Right forelimb (tissue), 1 donor: ENCODE measurements at regions not wholly inside any gene's neighbourhood (a gene's known extent, or its start where the extent isn't known, plus 50 kb on each side); places are given as distances from the start of the nearest gene placed in this dataset.

Experiments
- DNase-seq: peaks from one replicate; pipeline ENCODE4 v3.0.0-alpha.2; 2018

DNA sequence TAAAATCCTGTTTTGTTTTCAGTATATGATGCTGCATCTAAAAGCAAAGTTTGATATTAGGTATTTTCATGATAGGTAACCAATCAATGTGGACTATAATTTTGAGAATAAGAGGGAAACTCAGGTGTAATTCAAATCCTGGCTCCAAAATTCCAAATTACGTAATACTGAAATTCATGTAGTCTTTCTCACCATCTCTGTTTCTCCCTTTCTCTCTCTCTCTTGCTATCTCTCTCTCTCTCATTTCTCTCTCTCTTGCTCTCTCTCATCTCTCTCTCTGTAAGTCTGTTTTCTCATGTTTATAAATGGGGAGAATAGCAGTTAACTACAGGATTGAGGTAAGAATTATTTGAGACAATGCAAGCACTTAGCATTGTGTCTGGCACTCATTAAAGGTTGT, 401.1 kb upstream of the TLE4 start:
- DNase-seq: no peak

DNA sequence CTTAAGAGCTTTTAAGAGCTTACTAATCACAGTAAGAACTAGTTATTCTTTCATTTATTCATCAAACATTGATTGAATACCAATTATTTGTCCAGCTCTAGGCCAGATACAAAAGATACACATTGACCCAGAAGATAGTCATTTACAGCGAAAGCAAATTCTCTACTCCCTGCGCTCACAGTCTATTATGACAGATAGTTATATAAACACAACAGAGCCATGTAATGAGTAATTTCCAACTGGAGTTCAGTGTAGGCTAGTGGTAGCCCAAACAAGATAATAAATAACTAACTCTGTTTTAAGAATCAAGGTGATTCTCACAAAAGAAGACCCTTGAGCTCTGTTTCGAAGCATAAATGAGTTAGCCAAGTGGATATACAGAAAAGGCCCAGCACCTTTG, 397.8 kb upstream of the TLE4 start:
- no peak for DNase-seq

DNA sequence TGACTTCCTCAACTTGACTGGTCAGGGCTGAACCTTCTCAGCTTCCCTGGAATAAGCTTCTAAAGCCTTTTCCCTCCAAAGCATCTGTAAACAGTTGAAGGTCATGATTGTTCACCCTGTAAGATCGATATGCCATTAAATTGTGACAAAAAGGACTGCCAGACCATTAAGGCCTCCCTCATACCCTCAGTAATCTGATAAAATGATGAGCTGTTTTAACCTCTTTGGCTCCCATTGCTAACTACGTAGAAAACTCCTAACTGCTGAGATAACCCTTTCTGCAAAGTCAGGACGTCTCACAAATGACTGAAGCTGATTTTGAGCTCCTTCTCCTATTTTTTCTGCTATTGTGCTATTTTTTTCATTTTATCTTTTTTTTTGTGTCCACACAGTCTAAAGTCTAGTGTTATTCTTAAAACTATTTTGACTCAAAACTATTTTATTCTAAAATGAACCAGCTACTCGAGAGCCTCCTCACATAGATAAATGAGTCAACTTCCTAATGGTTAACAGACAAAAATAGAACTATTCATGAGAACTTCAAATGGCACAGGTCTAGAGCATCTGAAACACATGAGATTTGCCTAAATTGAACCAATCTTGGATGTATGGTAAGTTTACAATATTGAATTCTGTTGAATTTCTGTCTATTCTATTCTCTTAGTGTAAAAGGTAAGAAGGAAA, 395.6 kb upstream of the TLE4 start:
- no peak for DNase-seq

DNA sequence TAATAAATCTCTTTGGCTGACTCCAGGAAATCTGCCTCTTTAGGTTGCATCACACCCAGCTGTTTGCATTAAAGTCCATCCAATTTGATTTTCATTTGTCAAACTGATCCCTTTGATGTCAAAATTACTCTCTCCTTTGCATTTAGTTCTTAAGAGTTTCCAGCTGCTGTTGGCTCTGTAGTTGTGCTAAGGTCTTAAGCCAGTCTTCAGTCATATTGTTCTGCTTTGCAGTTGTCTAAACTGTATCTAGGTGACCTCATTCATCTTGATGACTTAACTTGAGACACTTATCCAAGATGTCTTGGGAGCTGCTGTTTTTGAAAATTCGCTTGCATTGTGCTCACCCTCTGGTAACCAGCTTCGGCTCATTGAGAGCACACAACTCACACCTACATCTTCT, 386.9 kb upstream of the TLE4 start:
- DNase-seq: no peak

DNA sequence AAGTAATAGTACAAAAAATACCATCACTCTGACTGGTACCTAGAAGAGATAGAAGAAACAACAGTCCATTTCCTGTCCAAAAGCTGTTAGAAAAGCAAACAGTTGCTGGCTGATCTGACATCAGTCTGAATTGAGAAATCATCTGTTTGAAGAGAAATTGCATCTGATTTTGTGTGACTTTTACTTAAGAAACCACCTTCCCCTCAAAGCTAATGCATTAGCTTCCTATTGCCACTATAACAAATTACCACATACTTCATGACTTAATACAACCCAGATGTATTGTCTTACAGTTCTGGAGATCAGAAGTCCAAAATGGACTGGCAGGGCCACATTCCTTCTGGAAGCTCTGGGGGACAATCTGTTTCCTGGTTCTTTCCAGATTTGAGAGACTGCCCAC, 385.9 kb upstream of the TLE4 start:
- DNase-seq: no peak

DNA sequence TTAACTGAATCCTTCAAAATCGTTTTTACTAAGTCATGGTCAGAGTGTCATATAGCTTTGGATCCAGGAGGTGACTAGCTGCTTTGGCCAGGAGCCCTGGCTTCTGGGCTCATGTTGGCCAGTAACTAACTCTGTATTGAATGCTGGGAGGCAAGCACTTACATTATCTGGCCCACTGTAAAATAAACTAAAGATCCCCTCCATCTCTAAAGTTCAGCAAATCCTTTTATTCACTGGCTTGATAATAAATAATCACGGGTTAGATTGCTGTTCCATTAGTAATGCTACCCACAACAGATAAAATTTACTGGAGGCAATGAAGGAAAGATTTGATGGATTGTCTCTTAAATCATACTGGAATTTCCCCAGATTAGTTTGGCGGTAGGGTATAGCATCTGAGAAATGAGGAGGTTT, 382.2 kb upstream of the TLE4 start:
- DNase-seq: no peak

DNA sequence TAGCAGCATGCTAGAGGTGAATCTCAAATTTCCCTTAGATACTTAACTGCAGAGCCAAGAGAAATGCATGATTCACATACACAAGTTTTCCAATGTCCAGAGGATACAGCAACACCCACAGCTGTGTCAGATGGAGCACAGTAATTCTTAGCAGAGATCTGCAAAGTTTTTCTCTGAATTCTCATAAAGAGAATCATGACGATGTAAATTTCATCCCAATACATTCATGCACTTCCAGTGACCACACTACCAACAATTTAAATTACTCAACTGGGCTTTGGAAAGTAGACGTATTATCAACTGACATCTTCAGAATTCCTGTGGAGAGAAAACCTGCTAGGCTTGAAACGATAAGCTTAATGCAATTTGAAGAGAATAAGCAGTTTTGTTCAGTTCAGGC, 378.8 kb upstream of the TLE4 start:
- no peak for DNase-seq

DNA sequence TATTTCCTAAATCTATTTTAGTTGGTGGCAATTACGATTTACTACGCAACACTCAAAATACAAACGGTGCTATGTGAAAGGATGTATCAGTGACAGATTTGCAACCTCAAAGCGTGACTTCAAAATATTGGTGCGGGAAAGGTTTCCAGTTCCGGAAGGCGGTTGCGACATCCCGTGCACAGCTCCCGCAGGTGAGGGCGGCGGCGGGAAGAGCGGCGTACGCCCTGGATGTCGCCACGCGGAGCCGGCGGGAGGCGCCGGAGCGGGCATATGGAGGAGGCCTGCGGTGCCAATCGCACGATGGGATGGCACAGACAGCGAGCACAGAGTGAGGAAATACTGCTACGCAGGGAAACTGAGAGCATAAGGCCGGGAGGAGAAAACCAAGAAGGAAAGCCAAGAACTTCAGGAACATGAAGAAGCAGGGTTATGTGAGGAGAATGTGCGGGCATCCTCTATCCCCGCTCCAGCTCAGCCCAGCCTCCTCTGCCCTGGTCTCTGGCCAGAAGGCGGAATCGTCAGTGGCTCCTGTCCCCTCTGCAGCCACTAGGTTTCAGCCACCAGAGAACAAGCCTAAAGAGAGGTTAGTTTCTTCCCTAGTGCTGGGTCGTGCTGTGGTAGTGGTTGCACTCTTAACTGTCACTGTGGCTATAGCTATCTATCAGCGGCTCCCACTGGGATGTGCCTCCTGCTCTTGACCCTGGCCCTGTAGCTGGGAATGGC, 378.1 kb upstream of the TLE4 start:
- DNase-seq: no peak

DNA sequence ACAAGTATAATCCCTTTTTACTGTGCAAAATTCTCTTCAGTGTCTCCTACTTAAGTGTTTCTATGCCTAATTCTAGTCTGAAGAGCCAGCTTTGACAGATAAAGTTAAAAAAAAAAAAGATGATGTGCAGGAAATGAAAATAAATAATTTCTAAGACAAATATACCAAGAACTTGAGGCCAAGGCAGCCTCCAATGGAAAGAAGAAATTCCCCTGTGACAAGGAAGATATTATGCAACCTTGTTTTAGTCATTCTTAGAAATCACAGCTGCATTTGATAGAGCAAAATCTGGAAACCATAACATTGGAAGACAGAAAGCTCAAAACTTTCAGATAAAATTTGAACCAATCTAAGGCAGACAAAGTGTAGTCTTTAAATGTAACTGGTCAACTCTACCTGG, 375.9 kb upstream of the TLE4 start:
- DNase-seq: no peak

DNA sequence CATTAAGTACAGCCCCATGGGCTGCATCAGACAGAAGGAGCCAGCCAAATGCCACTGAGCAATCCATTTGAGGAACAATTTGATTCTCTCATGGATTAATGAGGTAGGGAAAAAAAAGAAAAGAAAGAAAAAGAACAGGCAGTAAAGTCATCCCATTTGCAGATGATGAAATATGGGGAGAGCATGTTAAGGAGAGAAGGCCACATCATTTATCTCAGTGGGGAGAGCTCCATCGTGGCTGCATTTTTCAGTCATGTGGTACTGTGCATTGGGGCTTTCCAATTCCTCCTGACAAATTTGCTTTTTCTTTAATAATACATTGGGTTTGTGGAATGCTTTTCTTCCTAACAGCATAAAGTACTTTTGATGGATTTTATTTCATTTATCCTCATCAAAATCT, 375.2 kb upstream of the TLE4 start:
- no peak for DNase-seq

DNA sequence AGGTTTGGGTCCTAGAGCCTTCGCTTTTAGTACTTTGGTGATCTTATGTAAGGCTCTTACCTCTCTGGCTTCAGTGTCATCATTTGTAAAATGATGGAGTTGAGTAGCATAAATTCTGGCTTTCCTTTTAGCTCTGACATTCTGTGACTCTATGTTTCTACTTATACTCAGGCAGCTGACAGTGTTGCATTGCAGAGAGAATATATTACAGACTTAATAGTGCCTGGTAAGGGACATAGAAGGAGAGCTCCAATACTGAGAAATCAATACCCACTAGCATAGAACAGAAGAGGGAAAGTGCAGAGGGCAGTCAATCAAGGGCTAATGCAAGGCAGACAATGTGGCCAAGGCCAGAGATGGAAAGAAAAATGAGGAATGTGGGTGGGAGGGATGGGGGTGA, 371.4 kb upstream of the TLE4 start:
- DNase-seq: no peak

DNA sequence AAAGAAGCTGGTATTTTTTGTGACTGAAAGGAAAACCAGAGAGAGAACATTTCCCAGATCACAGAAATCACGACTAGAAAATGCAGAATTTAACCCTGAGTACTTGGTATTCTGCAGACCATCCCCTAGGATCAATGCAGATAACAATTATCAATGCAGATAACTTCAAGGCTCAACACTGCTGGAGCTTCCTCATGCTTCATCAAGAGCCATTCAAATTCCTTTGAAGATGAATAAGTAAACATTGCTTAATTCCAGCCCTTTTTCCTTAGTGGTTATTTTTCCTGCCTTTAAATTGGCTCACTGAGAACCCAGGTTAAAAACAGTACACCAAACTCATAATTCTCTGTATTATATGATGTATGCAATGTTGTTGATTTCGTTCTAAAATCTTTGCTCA, 370.1 kb upstream of the TLE4 start:
- DNase-seq: no peak

DNA sequence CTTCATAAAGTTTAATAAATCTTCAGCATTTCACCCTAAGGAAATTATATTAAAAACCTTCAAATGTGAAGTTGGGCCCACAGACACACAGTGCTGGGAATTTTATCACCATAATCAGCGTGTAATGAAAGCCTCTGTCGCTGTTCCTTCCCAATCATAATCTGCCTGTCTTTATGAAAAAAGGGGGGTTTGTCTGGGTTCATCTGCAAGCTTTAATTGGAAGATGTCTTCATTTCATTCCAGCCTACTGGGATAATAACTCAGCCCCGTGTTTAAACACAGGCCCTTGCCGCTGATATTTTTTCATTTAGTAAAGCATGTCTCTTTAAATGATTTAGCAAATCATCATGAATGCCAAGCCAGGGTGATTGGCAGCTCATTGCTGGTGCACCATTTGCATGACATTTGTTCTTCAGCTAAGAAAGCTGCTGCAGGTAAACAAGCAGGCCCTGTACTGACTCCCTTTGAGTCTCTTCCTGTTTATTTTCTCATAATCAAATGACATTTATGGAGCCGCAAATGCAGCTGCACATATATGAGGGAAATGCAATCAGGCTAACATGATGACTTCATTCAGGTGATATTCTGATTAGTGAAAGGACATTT, 362.9 kb upstream of the TLE4 start:
- no peak for DNase-seq

DNA sequence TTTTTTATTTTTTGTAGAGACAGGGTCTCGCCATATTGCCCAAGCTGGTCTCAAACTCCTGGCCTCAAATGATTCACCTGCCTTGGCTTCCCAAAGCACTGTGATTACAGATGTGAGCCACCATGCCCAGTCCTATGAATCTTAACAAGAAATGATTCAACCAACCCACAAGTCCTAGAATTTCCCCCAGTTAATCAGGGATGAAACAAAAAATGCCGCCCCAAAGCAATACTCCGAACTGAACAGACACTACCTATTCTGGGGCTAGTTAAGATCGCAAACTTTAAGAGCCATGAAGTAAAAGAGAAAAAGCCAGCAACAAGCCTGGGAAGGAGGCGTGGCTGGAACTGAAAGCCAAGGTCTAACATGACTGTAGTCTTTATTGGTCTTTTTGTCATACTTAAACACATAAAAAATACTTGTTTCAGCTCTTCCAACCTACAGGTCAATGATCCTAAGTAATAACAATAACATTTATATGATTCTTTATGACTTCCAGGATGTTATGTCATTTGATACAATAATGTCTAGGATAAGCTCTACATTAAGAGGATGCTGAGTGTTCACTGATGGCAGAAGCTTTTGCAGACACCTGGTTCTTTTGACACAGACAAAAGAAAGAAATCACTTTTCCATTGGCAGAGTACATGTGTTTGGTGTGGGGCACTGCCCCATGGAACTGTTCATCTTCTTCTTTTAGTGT, 361.1 kb upstream of the TLE4 start:
- DNase-seq: no peak

DNA sequence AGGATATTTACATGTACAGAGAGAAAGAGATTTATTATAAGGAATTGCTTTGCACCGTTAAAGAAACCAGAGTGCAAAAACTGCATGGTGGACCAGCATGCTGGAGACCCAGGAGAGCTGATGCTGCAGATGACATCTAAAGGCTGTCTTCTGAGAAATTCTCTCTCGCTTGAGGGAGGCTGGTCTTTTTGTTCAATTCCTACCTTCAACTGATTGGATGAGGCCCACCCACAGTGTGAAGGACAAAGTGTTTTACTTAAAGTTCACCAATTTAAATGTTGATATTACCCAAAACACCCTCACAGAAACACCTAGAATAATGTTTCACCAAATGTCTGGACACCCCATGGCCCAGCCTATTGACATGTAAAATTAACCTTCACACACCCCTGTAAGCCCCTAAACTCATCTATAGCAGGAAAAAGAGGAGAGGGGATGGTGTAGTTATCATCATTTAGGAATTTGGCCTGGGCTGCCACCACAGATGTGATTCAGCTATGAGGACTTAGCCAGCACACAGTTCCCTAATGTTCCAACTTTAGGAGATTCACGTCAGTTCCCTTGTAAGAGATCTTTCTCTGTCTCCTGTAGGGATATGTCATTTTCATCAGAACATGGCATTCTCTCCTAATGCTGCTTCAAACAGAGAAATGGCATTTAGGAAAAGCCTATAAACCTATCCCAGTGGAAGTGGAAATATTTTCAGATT, 358.2 kb upstream of the TLE4 start:
- DNase-seq: no peak

DNA sequence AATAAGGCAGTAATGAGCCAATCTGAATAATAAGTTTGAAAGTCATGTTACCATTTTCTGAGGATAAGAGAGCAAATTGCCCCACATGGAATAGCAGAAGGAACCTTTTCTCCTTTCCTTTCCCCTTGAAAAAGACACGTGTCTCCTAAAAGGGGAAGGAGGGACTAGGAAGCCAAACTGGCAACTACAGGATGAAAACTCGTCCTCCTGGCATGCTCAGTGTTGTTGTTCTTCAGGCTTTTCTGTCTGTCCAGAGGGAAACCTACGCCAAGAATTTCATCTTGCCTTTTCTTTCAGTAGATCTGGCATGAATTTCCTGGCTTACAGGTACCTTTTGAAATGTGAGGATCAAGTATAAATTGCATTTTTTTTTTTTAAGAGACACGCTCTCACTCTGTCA, 355.9 kb upstream of the TLE4 start:
- no peak for DNase-seq

DNA sequence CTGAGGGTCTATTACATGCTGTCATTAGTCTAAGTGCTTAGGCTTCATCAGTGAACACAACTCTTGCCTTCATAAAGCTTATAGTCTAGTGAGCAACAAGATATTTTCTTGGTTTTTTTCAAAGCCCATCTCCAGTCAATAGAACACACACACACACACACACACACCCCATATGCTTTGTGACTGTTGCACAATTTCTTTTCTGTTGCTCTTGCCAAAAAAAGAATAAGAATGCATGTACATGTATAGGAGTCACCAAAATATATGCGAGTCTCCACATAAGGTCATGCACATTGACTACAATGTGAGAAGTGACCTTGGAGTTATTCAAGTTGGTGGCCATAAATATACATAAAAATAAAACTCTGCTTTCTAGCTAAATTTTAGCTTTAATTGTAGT, 351.5 kb upstream of the TLE4 start:
- DNase-seq: no peak

DNA sequence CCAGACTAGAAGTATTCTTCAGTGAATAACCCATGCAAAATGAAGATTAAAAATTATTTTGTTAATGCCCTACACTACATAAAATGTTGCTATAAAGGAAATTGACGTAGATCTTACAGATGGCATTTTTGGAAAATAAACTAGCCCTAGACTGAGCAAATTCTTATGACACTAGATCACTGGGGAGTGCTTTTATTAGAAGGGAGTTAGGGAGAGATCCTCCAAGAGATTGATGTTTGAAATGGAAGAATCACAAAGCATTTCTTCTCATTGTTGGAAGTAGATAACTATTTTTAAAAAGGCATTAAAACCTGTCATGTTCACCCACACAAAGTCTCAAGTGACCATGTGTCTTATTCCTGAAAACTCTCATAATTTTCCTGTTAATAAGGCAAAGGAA, 351.1 kb upstream of the TLE4 start:
- no peak for DNase-seq

DNA sequence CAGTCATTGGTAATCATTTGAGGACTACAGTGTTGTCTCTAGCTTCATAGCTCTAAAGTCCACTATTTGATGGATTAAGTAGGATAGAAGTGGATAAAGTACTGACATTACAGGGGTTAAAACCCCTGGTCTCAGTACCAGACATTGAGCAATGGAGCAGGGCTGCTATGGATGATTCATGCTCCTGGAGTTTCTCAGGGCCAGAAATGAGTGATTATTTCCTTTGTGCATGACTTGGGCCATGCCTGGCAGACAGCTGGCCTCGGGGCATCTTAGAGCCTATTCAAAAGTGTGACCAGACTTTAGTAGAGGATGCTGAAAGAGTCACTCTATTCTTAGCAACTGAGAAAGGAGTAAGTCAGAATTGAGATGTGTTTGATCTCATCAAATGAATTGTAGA, 350.7 kb upstream of the TLE4 start:
- DNase-seq: no peak

DNA sequence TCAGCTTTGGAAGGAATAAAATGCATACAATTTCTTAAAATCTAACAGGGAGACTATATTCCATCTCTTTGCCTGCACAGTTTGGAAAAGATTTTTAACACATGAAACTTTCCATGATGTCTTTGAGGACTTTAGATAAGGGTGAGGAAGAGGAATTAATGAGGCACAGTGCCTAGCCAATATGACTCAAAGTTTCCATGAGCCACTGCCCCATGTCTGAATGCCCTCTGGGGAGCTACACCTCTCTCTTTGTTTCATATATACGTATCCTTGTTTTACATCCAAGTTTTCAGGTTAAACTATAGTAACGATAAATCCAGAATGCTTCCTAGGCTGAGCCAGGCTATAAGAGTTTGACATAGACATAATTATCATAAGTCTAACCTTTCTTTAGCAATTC, 349.3 kb upstream of the TLE4 start:
- no peak for DNase-seq

DNA sequence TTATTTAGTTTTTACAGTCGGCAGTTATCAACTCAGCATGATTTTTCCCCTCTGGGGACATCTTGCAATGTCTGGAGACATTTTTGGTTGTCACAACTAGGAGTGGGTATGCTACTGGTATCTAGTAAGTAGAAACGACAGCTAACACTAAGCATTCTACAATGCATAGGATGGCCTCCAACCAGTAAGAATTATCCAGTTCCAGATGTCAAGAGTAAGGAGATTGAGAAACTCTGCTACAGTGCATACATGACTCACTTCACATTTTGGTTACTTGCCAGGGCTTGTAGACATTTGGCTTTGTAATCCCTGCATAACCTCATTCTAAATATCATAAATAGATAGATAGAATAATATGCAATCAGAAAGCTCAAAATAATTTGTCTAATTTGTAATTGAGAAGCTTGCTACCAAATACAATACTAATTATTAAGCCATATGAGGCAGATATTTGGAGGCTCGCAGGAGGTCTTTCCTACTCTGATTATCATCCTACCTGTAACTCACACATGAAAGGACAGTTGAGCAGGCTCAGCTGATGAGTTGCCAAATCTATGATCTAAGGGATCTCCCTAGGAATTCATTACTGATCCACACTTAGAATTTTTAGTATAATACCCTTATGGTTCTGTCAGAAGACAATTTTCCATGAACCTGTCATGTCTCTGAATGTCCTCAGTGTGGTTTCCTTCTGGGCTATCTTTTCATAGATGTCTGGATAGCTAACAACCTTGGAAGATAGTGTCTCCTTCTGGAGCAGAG, 346.9 kb upstream of the TLE4 start:
- DNase-seq: no peak

DNA sequence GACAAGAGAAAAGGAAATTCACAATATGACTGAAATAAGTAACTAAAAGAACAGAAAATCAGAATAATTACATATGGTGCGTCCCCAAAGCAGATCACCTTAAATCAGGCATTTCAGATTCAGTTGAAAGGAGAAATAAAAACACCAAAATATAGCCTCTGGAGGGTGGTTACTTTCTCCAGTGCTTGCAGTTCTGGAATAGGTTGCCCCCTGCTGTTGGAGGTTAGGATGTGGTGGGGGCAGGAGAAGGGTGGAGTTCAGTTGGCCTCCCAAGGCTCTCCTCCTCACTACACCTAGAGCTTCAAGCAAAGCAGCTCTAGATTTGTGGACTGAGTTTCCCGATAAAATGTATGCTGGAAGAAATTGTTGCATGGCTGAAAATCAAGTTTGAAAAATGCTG, 338.2 kb upstream of the TLE4 start:
- DNase-seq: no peak

DNA sequence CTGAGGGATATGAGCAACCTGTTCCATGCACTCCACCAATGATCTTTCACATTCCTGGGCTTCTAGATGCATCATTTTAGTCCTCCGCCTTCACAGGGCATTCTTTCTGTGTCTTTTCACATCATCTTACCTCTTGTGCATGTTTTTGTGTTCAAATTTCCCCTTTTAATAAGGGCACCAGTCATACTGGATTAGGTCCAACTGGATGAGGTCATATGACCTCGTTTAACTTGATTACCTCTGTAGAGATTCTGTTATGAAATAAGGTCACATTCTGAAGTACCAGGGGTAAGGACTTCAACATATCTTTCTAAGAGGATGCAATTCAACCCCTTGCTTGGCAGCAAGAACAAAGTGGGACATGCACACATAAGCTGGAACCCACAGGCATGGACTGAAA, 335.3 kb upstream of the TLE4 start:
- DNase-seq: no peak
